Left ventricle myocardium inferior (tissue), 1 donor: ENCODE measurements at regions not wholly inside any gene's neighbourhood (a gene's known extent, or its start where the extent isn't known, plus 50 kb on each side); places are given as distances from the start of the nearest gene placed in this dataset.

Experiments
- DNase-seq: peaks from one replicate; pipeline ENCODE4 v3.0.0-alpha.2; 2020
- H3K27ac ChIP-seq: fragments of 200-600 bp; replicated peaks from 2 replicates; pipeline ENCODE4 v1.8.0; 2021
- H3K27me3 ChIP-seq: fragments of 200-600 bp; 2 replicates; pipeline ENCODE4 v1.8.0; 2021; ENCODE audit warnings: low read depth
- H3K36me3 ChIP-seq: fragments of 200-600 bp; 2 replicates; pipeline ENCODE4 v1.8.0; 2021
- H3K4me1 ChIP-seq: fragments of 200-600 bp; 2 replicates; pipeline ENCODE4 v1.8.0; 2021
- H3K4me3 ChIP-seq: fragments of 200-600 bp; 2 replicates; pipeline ENCODE4 v1.8.0; 2021; ENCODE audit warnings: mild to moderate bottlenecking, moderate library complexity
- H3K9me3 ChIP-seq: fragments of 200-600 bp; replicated peaks from 2 replicates; pipeline ENCODE4 v1.8.0; 2021
- CTCF ChIP-seq: fragments of 200-600 bp; IDR thresholded peaks from 2 replicates; pipeline ENCODE4 v1.8.0; 2021; ENCODE audit warnings: antibody characterized with exemption, mild to moderate bottlenecking, borderline replicate concordance
- intact Hi-C: fragments of 100-400 bp; cut with micrococcal nuclease; formaldehyde crosslinking; loops from one replicate; pipeline ENCODE4 v1.11.0; 2022
- donor health status: DM: no; HTN: yes; CAD: no; lungs with severe emphysema.

GRCh38 chr9:1454616-1455347, 404.6 kb downstream of the DMRT2 start:
- Histone ChIP-seq H3K36me3 (no peaks in the 10 kb centered on the region), H3K4me3 (no peak overlapping the region), H3K4me1 (no peaks in the 10 kb centered on the region), H3K9me3 (no peaks in the 10 kb centered on the region), H3K27me3 (no peaks in the 10 kb centered on the region), H3K27ac (no peak overlapping the region)
- intact Hi-C loops, result no loop called here
- no peak for DNase-seq
- no peak for TF ChIP-seq CTCF

GRCh38 chr9:1455766-1456165, 405.6 kb downstream of the DMRT2 start:
- Histone ChIP-seq H3K27ac (no peak overlapping the region), H3K4me3 (no peak overlapping the region), H3K4me1 (no peaks in the 10 kb centered on the region), H3K9me3 (no peaks in the 10 kb centered on the region), H3K27me3 (no peaks in the 10 kb centered on the region), H3K36me3 (no peaks in the 10 kb centered on the region)
- no peak for TF ChIP-seq CTCF
- intact Hi-C loops, result no loop called here
- DNase-seq, result no peak

GRCh38 chr9:1456301-1457024, 406.3 kb downstream of the DMRT2 start:
- intact Hi-C loops, result no loop called here
- no peaks in the 10 kb centered on the region for H3K27me3 ChIP-seq
- no peaks in the 10 kb centered on the region for H3K36me3 ChIP-seq
- H3K9me3 ChIP-seq, result no peaks in the 10 kb centered on the region
- H3K27ac ChIP-seq, result no peak overlapping the region
- H3K4me3 ChIP-seq, result no peak overlapping the region
- TF ChIP-seq CTCF, result no peak
- no peak for DNase-seq
- no peaks in the 10 kb centered on the region for H3K4me1 ChIP-seq

- intact Hi-C loops, result no loop called here
- Histone ChIP-seq H3K27me3 (no peaks in the 10 kb centered on the region), H3K4me1 (no peaks in the 10 kb centered on the region), H3K4me3 (no peak overlapping the region), H3K9me3 (no peaks in the 10 kb centered on the region), H3K36me3 (no peaks in the 10 kb centered on the region), H3K27ac (no peak overlapping the region)
- DNase-seq, result no peak
- no peak for TF ChIP-seq CTCF
These were observed 407.3 kb downstream of the DMRT2 start for GRCh38 chr9:1457460-1457859.

GRCh38 chr9:1458503-1458902, 408.3 kb downstream of the DMRT2 start:
- H3K4me1 ChIP-seq, result no peaks in the 10 kb centered on the region
- H3K27ac ChIP-seq, result no peak overlapping the region
- intact Hi-C loops, result no loop called here
- TF ChIP-seq CTCF, result no peak
- no peaks in the 10 kb centered on the region for H3K27me3 ChIP-seq
- no peak overlapping the region for H3K4me3 ChIP-seq
- no peaks in the 10 kb centered on the region for H3K36me3 ChIP-seq
- no peaks in the 10 kb centered on the region for H3K9me3 ChIP-seq
- no peak for DNase-seq
